NCI-H2107 treated with DMSO at 0.1 percent for 48 hours (cell line): ENCODE measurements at regions not wholly inside any gene's neighbourhood (a gene's known extent, or its start where the extent isn't known, plus 50 kb on each side); places are given as distances from the start of the nearest gene placed in this dataset.

ENCODE experiments used
- DNase-seq: peaks from one replicate; lab custom pipeline; 2025; ENCODE audit not compliant: unreplicated experiment; lab: John Stamatoyannopoulos, UW

DNA sequence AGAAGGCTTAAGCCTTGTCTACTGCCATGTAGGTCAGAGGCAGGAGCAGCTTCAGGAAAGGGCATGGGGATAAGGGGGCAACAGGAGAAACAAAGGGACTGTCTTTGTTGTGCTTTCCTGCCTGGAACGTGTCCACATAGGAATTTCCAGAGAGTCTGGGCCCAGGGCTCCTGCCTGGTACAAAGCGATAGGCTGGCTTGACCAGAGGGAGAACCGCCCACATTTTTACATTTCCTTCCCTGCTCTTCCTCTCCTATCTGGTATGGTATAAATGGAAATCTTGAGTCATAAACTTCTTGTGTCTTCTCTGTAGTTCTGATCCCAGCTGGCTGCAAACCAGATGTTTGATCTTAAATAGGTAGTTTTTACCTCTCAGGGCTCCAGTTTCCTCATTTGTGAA, 414.8 kb downstream of the HRH4 start:
- DNase-seq, result no peak

DNA sequence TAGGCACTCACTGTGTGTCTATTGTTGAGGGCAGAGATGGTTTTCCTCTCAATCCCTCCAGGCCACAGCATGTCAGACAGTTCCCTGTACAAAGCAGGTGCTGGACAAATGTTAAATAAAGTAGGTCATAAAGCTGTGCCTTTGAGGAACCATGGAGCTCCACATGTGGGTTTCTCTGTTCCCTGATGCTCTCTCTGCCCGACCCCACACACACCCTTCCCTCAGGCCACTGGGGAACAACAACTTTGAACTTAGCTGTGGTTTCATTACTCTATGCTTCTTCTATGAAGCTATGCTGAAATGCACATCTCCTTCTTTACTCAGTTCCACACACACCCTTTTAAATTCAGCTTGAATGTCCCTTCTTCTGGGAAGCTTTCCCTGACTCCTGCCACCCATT, 415.3 kb downstream of the HRH4 start:
- no peak for DNase-seq

DNA sequence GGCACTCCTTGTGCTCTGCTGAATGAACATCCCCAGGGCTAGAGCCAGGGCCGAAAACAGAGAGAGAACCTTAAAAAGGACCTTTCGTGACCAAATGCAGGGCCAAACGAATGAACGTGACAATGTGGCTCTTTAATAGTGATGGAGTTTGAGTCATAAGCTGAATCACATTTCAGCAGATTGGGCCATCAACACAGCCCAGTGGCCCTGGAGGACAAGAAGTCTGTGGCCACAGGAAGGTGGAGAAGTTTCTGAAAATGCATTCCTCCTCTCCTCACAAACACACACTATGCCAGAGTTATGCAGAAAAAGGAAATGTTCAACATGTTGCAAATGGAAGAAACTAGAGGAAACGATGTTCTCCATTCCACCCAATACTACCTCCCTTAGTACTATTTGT, 415.8 kb downstream of the HRH4 start:
- no peak for DNase-seq

DNA sequence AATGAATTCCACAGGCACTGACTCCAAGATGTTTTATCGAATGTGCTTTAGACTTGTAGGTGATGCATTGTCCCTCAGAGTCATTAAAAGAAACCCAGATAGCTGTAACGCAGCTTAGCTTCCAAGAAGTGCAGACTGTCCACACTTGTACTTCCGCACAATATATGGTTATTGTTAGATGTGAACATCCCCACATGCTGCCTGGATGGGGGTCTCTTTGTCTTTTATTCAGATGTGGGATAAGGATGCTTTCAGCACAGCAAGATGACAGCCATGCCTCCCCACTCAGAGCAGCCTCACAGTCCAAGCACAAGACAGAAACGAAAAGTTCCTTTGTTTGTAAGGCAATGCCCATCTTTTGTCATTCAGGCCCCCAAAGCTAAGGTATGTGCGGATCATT, 416.6 kb downstream of the HRH4 start:
- DNase-seq, result no peak

DNA sequence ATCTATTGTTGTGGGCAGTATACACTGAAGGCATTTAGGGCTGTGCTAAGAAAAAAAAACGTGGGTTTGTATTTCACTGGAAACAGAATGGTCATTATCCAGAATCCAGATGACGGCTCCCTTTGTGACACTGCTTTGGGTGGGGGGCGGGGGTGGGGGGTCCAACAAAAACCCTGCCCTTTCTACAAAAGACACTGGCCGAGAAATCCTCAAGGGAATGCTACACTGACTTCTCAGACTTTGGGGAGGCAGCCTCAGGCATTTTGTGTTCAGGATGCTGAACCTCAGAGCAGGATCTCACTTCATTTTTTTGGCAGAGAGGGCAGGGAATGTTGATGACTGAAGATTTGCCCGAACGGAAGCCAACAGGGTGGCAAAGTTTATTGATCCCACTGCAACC, 417.1 kb downstream of the HRH4 start:
- no peak for DNase-seq

DNA sequence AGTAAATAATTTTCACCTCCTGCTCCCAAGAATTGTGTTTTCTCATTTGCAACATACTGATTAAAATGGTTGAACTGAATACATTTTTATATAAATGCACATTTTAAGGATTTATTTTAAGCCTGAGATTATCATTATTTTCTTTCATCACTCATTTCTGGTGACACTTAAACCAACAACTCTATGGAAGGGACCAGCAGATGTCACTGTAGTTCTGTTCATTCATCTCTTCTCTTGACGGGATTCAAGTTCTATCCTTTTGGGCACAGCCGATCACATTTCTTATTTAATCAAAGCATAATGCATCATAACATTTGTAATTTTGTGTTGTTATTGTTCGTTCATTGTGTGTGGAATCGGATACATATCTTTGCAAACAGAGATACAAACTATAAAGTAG, 417.9 kb downstream of the HRH4 start:
- peak; percentile 9 for DNase-seq

DNA sequence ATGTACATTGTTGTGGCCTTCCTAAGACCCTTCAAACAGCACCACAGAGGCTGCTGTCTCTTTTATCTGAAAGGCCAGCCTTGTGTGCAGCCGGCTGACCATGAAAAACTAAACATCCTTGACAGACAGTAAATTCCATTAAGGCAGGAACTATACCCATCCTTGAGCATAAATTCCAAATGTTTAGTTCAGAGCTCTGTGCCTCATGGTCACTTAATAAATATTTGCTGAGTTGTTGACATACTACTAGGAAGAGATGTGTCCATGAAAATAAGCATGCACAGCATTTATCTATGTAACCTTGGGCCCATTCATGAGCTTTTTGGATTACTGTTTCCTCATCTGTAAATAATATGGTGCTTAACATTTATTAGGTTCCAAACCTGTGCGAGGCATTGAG, 424.8 kb downstream of the HRH4 start:
- no peak for DNase-seq

DNA sequence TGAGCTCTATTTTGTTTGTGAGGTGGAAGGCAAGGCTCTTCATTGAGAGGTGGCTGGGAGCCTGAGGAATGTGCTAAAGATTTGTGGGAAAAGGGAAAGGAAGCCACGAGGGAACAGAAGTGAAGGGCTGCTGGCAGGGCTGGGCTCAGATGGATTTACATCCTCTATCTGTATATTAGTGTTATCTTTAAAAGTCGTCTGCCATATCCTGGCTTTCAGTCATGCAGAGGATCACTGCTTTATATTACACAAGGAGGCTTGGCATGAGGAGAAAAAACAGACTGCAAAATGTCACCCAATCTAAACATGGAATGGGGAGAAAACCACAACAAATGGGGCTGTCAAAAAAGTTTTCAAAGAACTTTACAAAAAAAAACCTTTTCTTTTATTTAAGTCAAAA, 434.4 kb downstream of the HRH4 start:
- DNase-seq, result no peak

DNA sequence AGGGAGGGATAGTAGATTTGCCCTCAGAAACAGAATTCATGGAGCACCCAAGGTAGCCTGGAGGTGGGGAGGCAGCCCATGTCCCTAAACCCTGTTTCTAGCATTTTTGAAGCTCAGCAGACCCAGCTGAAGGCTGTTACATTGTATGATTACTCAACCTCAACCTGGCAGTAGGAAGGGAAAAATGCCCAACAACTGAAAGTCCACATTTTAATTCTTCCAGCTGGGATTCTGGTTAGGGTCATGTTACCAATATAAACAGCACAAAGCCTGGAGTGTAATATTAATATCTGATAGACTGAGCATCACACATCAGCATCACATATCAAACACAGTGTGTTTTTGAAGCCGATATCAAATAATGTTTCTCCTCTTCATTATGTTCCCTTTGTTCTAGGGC, 437.0 kb downstream of the HRH4 start:
- DNase-seq, result no peak

DNA sequence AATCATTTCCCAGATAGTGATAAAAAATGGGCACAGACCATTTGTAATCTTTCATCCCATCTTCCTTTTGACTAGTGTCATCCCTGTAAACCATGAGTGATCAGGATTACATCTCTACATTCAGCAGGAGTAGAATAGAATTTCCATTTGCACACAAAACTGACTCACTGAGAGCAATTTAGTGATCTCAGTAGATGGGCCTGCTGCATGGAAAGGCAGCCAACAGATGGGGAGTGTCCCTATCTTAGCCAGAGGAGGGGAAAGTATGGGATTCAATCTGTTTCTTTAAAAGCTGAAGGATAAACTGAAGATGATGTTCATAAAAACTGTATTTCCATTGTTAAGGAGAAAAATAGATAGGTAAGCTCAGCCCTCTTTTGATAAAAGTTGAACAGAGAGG, 441.7 kb downstream of the ZNF521 start:
- no peak for DNase-seq

DNA sequence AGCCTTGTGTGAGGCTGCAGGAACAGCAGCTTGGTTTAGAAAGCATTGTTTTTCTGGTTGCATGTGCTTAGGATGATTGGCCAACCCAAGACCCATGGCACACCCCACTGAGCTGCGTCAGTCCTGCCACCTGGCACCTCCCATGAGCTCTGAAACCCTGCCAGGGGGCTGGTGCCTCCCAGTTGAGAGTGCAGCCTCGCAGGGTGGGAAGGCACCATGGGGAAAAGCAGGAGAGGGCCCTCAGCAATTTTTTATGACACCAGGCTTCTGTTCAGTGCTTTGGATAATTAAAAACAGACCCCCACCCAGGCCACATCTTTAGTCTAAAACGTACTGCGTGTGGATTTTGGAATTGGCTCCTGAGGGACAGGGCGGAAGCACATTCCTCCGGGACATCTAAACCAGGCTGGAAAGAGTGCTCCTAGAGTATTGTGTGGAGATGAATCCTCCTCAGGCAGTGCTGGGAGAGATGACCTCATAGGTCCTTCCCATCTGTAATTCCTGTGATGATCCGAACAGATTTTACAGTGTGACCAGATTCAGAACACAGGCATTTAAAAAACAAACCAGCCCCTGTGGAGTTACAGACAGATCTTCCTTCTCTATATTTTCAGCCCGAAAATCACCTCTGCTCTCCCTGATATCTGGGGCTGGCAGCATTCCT, 438.3 kb downstream of the ZNF521 start:
- DNase-seq, result no peak

DNA sequence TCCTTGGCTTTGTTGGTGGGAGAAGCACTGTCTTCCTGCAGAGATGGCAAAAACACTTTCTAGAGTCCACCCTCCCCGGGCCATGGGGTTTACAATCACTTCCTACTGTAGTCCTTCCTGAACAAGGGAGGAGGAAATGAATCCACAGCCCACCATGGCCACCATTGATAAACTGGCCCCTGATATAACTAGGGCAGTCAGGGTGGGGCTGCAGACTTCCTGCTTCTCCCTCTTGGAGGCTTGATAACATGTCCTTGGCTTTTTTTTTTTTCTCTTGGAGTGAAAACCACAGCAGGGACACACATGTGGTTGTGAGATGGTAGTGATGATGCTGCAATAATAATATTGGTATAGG, 437.8 kb downstream of the ZNF521 start:
- DNase-seq, result no peak

DNA sequence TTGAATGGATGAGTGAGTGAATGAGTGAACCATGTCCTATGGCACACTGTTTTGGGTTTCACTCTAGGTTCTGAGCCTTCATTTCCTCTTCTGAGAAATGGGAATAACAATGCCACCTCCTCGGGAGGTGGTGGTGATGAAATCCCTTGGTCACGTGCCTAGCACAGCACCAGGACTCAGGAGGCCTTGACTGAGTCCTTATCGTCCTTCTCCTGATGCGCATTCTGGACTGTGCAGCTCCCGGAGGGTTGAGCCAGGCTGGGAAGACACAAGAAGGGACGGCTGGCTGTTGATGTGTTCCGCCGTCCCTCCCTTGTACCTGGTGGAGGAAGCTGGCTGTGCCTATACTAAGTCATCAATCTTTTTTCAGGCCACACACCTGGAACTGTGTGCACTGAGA, 437.3 kb downstream of the ZNF521 start:
- DNase-seq, result no peak

DNA sequence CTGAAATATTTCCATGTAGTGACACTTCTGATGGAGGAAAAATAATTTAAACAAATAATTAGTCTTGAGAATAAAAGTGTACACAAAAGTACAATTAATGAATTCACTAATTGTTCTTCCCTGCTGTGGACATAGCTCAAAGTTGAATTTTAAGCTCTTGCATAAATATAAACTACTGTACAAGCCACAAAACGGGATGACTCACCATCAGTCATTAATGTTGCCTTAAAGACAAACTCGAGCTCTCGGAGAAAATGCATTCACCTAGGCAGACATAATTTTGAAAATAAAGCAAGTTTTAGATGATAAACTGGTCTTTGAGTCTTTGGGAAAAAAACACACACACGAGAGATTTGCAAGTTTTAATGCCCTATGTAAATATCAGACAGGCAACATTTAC, 436.4 kb downstream of the ZNF521 start:
- no peak for DNase-seq

DNA sequence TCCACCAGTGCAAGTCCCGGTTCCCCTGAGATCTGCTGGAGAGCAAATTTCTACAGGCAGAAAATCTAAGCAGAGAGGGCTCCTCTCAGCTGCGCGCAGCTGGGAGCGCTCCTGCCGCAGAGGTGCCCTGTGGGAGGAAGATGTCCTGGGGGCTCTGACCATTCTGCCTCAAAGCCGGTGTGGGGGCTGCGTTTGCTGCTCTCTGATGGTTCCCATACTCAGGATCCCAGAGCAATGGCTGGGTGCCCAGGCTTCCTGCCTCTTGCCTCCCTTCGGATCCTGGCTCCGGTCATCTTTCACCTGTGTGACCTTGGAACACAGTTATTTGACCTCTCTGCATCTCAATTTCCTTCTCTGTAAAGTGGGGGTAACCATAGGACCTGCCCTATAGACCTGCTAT, 434.2 kb downstream of the ZNF521 start:
- DNase-seq, result no peak

DNA sequence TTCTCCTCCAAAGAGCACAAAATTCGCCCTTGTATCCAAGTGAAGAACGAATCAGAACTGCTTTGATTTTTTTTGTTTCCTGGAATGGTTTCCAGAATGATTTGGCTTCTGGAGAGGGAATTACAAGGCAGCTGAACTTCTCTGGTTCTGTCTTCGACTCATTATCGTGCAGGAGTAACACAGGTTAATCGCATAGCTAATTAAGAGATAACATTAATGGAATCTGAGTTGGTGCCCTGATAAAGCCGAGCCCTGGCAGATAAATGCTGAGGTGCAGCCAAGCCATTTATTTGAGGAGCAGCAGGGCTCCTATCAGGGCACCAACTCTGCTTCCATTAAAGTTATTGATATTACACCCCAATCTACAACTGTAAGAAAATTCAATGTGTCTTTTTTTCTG, 433.7 kb downstream of the ZNF521 start:
- no peak for DNase-seq

DNA sequence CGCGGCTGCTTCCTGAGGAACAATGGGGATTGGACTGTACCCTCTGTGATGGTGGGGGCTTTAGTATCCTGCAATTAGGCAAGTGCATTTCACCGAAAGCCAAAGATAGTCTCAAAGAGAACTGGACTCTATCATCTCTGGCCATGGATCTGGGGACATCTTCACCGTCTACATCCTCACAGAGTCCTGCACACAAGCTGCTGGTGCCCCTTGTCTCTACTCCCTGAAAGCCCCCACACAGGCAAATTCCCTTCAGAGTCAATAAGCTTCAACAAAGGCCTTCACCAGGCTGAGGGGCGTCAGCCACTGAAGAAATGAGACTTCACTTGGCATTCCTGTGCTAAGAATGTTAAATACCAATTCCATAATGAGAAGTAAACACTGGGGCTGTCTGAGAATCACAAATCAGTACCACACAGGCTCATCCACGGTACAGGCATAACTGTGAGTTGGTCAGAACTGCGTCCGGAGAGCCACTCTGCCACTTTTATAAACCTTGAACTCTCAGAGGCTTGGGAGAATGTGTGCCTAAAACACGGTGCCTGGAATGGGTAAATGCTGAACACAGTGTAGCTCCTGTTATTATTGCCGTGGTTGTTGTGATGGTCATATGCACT, 432.7 kb downstream of the ZNF521 start:
- DNase-seq, result no peak

DNA sequence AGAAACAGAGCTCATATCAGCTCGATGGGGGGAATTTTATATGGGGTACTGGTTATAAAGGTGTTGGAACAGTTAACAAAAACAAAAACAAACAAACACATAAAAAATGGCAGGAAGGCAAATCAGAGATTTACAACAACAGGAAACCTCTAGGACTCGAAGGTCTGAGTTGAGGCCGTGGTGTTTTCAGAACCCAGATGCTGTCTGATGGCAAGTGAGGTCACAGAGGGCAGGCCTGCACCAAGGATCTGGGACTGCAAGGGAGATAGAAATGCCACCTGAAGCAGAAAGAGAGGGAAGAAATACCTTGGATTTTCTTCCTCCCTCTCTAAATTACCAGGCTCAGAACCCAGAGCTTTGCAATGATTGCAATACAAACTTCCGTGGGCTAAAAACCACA, 429.5 kb downstream of the ZNF521 start:
- DNase-seq, result no peak

DNA sequence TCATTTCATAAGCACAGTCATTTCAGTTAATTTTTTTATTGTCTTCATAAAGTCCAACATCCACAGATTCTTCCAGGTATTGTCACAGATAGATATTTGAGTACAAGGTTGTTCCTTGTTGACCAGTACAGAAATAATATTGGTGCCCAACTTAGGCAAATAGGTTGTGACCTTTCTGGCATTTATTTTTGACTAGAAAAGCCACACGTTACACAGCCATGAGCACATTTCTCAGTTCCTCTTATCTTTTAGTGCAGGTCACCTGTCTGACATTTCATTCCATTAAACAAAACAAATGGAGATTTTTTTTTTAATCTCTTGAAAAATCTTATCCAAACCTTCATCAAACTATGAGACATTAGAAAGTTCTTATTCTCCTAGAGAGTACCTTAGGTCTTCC, 428.8 kb downstream of the ZNF521 start:
- no peak for DNase-seq

DNA sequence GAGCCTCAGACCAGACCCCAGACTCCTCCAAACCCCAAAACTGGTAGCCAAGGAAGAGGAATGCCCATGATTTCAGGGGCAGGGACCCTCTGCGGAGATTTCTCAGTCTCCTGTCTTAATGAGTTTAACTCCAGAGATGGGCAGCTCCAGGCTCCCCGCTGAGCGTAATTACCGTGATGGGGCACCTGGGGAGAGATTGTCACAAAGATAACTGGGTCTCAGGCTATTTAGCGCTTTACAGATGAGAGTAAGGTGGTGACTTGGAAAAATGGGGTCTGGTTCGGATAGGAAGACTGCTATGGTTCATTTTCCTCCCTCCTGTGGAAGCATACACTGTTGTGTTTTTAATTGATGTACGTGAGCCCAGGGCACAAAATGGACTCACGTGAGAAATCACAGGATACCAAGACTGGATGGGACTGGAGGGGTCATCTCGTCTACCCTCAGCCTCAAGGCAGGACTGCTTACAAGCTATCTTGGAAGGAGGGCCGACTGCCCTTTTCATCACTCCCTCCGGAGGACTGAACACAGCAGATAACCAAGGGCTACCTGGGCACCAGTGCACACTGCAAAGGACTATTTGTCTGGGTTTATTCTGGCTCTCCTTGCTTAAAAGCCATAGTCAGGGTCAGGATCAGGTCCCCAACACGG, 427.8 kb downstream of the ZNF521 start:
- DNase-seq, result no peak

DNA sequence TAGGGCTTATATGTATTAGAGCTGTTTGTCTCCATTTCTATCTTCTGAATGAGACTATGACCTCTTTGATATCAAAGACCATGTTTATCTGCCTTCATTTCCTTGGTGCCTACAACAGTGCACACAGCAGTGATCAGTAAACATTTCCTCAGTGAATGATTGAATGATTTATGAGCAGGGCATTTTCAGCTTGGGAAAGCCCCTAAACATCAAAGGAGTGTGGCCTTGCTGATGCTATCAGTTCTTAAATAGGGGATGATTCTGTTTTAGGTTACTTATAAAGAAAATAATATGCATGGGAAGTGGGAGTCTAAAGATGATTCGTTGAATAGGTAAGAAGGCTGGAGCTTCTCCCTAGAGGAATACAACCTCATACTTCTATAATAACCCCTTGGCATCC, 425.3 kb downstream of the ZNF521 start:
- no peak for DNase-seq

DNA sequence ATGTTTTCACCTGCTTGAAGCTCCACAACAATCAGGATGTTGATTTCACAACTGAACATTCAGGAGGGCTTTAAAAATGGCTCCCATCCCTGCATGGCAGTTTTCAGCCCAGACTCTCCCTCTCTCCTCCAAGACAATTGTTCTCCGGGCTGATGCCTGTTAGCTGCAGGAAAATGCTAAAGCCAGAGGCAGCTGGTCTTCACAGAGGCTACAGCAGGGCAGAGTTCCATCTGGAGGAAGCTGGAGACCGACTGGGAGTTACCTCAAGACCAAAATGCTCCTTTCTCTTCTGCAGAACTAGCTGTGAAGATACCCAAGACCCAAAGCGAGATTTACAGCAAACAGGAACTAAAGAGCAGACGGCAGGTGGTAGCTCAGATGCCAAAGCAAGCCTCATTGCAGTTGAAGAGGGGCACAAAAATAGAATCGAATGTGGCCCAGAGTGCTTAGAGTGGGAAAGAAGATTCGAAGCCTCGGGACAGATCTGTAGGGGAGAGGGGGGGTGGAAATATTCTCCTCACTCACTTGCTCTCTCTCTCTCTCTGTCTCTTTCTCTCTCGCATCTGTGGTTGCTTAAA, 423.6 kb downstream of the ZNF521 start:
- no peak for DNase-seq

DNA sequence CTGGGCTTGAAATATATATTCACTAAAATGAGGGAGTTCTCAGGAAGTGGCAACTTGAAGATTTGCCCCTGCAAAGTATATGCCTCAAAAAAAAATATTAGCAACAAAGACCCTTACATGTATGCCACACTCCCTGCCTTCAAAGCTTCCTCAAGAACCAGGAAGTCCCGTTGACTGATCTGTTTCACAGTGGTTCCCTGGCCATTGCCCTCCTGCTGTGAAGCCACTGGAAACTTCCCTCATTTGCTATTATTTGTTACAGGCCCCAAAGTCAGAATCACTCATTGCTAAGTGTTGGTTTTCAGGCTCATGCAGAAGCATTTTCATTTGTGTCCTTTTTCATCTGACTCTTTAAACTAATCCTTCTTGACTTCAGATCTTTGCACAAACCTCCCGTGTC, 421.5 kb downstream of the ZNF521 start:
- DNase-seq, result no peak
